NCI-H1436 treated with DMSO at 0.1 percent for 48 hours (cell line): ENCODE measurements at regions not wholly inside any gene's neighbourhood (a gene's known extent, or its start where the extent isn't known, plus 50 kb on each side); places are given as distances from the start of the nearest gene placed in this dataset.

ENCODE experiments used
- DNase-seq: peaks from one replicate; lab custom pipeline; 2025; lab: John Stamatoyannopoulos, UW

GRCh38 chr3:65231544-65231943 is 543.7 kb upstream of the ADAMTS9 start:
- DNase-seq, result no peak

- no peak for DNase-seq
These were observed 542.7 kb upstream of the ADAMTS9 start for GRCh38 chr3:65230261-65231139.

GRCh38 chr3:65226287-65226686 is 538.5 kb upstream of the ADAMTS9 start:
- no peak for DNase-seq

GRCh38 chr3:65210026-65210814 is 522.4 kb upstream of the ADAMTS9 start:
- no peak for DNase-seq

- no peak for DNase-seq
These were observed 514.6 kb upstream of the ADAMTS9 start for GRCh38 chr3:65202395-65202794.

- no peak for DNase-seq
These were observed 514.1 kb upstream of the ADAMTS9 start for GRCh38 chr3:65201926-65202325.

- DNase-seq, result no peak
These were observed 512.6 kb upstream of the ADAMTS9 start for GRCh38 chr3:65200310-65200970.

GRCh38 chr3:65196663-65197062 is 508.9 kb upstream of the ADAMTS9 start:
- no peak for DNase-seq

GRCh38 chr3:65195211-65196006 is 507.6 kb upstream of the ADAMTS9 start:
- DNase-seq, result no peak

GRCh38 chr3:65194744-65195143 is 506.9 kb upstream of the ADAMTS9 start:
- DNase-seq, result no peak

- DNase-seq, result no peak
These were observed 506.4 kb upstream of the ADAMTS9 start for GRCh38 chr3:65194047-65194714.

GRCh38 chr3:65193531-65193930 is 505.7 kb upstream of the ADAMTS9 start:
- no peak for DNase-seq

GRCh38 chr3:65190111-65190510 is 502.3 kb upstream of the ADAMTS9 start:
- no peak for DNase-seq

- DNase-seq, result no peak
These were observed 498.5 kb upstream of the ADAMTS9 start for GRCh38 chr3:65186268-65186667.

GRCh38 chr3:65182682-65183081 is 494.9 kb upstream of the ADAMTS9 start:
- no peak for DNase-seq

GRCh38 chr3:65182085-65182484 is 494.3 kb upstream of the ADAMTS9 start:
- DNase-seq, result no peak

GRCh38 chr3:65181391-65181871 is 493.6 kb upstream of the ADAMTS9 start:
- DNase-seq, result no peak

GRCh38 chr3:65178703-65179102 is 490.9 kb upstream of the ADAMTS9 start:
- DNase-seq, result no peak

GRCh38 chr3:65177960-65178376 is 490.2 kb upstream of the ADAMTS9 start:
- peak; percentile 59 for DNase-seq

- DNase-seq, result no peak
These were observed 486.9 kb upstream of the ADAMTS9 start for GRCh38 chr3:65174713-65175112.

- DNase-seq, result no peak
These were observed 486.0 kb upstream of the ADAMTS9 start for GRCh38 chr3:65173841-65174240.
